HEK293 (cell line): ENCODE measurements at regions not wholly inside any gene's neighbourhood (a gene's known extent, or its start where the extent isn't known, plus 50 kb on each side); places are given as distances from the start of the nearest gene placed in this dataset.
"Not testable (repeated sequence)": the region's sequence is repeated elsewhere in the genome, so short reads cannot be mapped to it uniquely, and the experiment has no call there.

ENCODE experiments used
- CTCF ChIA-PET: fragments of 350-600 bp; formaldehyde crosslinking; extraction: SDS; loops from one replicate; lab custom pipeline; 2021; ENCODE audit warnings: antibody characterized with exemption; lab: Yijun Ruan, JAX
- POLR2A ChIA-PET: fragments of 300-600 bp; formaldehyde crosslinking; extraction: SDS; loops from one replicate; lab custom pipeline; 2020; ENCODE audit warnings: antibody characterized with exemption, inconsistent platforms; lab: Yijun Ruan, JAX
- H3K27ac ChIP-seq: fragments of 200-500 bp; sonication (Bioruptor generic); 2 replicates; pipeline ENCODE4 v1.5.1; 2014; ENCODE audit warnings: low read depth, low read length, control low read depth, inconsistent platforms; ENCODE audit errors: extremely low read depth
- H3K36me3 ChIP-seq, 2 experiments: fragments of 200-500 bp in 1 of 2; sonication (Bioruptor generic) in 1 of 2; 1 replicate in 1 of 2; 2 replicates in 1 of 2; pipeline ENCODE4 v1.5.1; 2014 to 2017; ENCODE audit warnings: inconsistent platforms in 2 of 2, low read length in 2 of 2; ENCODE audit not compliant: control insufficient read depth in 2 of 2, insufficient read depth in 1 of 2
- H3K4me1 ChIP-seq: fragments of 200-500 bp; sonication (Bioruptor generic); 2 replicates; pipeline ENCODE4 v1.5.1; 2014; ENCODE audit warnings: mild to moderate bottlenecking, low read length, inconsistent platforms; ENCODE audit not compliant: control insufficient read depth, insufficient read depth
- H3K4me3 ChIP-seq: 2 replicates; pipeline ENCODE4 v1.5.1; 2011; ENCODE audit warnings: low read depth, mild to moderate bottlenecking, control low read depth, low read length, moderate library complexity
- H3K9me3 ChIP-seq: fragments of 200-500 bp; sonication (Bioruptor generic); 2 replicates; pipeline ENCODE4 v1.5.1; 2014; ENCODE audit warnings: low read depth, low read length, inconsistent platforms; ENCODE audit not compliant: control insufficient read depth, insufficient read depth
- GFI1B ChIP-seq: fragments of 450-650 bp; formaldehyde crosslinking; IDR thresholded peaks from 2 replicates; pipeline ENCODE4 v1.5.1; 2016; ENCODE audit warnings: missing biosample characterization, missing genetic modification characterization
- KLF17 ChIP-seq: fragments of 450-650 bp; formaldehyde crosslinking; IDR thresholded peaks from 2 replicates; pipeline ENCODE4 v1.5.1; 2016; ENCODE audit warnings: missing biosample characterization, missing genetic modification characterization
- PBX3 ChIP-seq: sonication (generic); formaldehyde crosslinking; IDR thresholded peaks from 2 replicates; pipeline ENCODE4 v1.8.1; 2022; ENCODE audit warnings: mild to moderate bottlenecking, moderate library complexity, missing genetic modification reagents
- ZBTB10 ChIP-seq: fragments of 450-650 bp; formaldehyde crosslinking; IDR thresholded peaks from 2 replicates; pipeline ENCODE4 v1.5.1; 2016; ENCODE audit warnings: missing biosample characterization, missing genetic modification characterization
- ZBTB21 ChIP-seq: fragments of 450-650 bp; formaldehyde crosslinking; IDR thresholded peaks from 2 replicates; pipeline ENCODE4 v1.5.1; 2017; ENCODE audit warnings: missing biosample characterization, missing genetic modification characterization
- ZBTB49 ChIP-seq: fragments of 450-650 bp; formaldehyde crosslinking; IDR thresholded peaks from 2 replicates; pipeline ENCODE4 v1.5.1; 2016; ENCODE audit warnings: missing biosample characterization, missing genetic modification characterization, low read depth
- ZFP37 ChIP-seq: fragments of 450-650 bp; formaldehyde crosslinking; IDR thresholded peaks from 2 replicates; pipeline ENCODE4 v1.5.1; 2016; ENCODE audit warnings: missing biosample characterization, missing genetic modification characterization
- ZNF112 ChIP-seq: fragments of 450-650 bp; formaldehyde crosslinking; IDR thresholded peaks from 2 replicates; pipeline ENCODE4 v1.5.0; 2017; ENCODE audit warnings: missing biosample characterization, missing genetic modification characterization
- ZNF140 ChIP-seq: fragments of 450-650 bp; formaldehyde crosslinking; IDR thresholded peaks from 2 replicates; pipeline ENCODE4 v1.5.1; 2016; ENCODE audit warnings: missing biosample characterization, missing genetic modification characterization
- ZNF157 ChIP-seq: fragments of 450-650 bp; formaldehyde crosslinking; IDR thresholded peaks from 2 replicates; pipeline ENCODE4 v1.5.1; 2016; ENCODE audit warnings: missing biosample characterization, missing genetic modification characterization
- ZNF16 ChIP-seq: fragments of 450-650 bp; formaldehyde crosslinking; IDR thresholded peaks from 2 replicates; pipeline ENCODE4 v1.5.1; 2016; ENCODE audit warnings: low read depth, missing biosample characterization, missing genetic modification characterization
- ZNF280D ChIP-seq: fragments of 450-650 bp; formaldehyde crosslinking; IDR thresholded peaks from 2 replicates; pipeline ENCODE4 v1.5.1; 2016; ENCODE audit warnings: missing biosample characterization, missing genetic modification characterization
- ZNF324 ChIP-seq: fragments of 450-650 bp; formaldehyde crosslinking; IDR thresholded peaks from 2 replicates; pipeline ENCODE4 v1.5.1; 2016; ENCODE audit warnings: missing biosample characterization, missing genetic modification characterization
- ZNF48 ChIP-seq: fragments of 450-650 bp; formaldehyde crosslinking; IDR thresholded peaks from 2 replicates; pipeline ENCODE4 v1.5.1; 2016; ENCODE audit warnings: missing biosample characterization, missing genetic modification characterization
- ZNF510 ChIP-seq: fragments of 450-650 bp; formaldehyde crosslinking; IDR thresholded peaks from 2 replicates; pipeline ENCODE4 v1.5.1; 2018; ENCODE audit warnings: mild to moderate bottlenecking, missing genetic modification characterization, missing biosample characterization; ENCODE audit not compliant: insufficient replicate concordance
- ZNF549 ChIP-seq: fragments of 450-650 bp; IDR thresholded peaks from 2 replicates; pipeline ENCODE4 v1.5.1; 2018; ENCODE audit warnings: missing biosample characterization, missing genetic modification characterization, mild to moderate bottlenecking, inconsistent platforms, moderate library complexity
- ZSCAN18 ChIP-seq: fragments of 450-650 bp; formaldehyde crosslinking; IDR thresholded peaks from 2 replicates; pipeline ENCODE4 v1.5.1; 2016; ENCODE audit warnings: missing biosample characterization, missing genetic modification characterization

DNA sequence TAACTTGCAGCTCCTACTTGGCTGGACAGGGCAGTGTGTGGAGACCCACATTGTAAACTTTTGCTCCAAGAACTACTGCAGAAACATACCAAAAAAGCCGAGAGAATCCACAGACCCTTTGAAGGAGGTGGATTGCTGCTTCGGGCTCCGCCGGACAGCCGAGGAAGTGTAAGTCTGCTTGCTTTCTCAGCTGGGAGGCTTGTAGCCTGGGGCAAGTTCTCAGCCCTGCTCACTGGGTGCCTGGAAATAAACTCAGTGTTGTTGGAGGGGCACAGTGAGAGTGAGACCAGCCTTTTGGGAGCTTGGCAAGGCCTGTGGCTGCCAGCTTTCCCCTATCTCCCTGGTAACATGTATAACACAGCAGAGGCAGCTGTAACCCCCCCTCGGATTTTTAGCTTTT, 215.6 kb downstream of the SYK start (continued):
- no peak for TF ChIP-seq PBX3 (CRISPR knock-in tag)
- TF ChIP-seq ZNF16 (tag by site-specific recombination), result no peak

- POLR2A ChIA-PET, H3K36me3 ChIP-seq, H3K4me3 ChIP-seq, H3K4me1 ChIP-seq, H3K9me3 ChIP-seq, CTCF ChIA-PET, H3K27ac ChIP-seq: not testable (repeated sequence)
Measured at GRCh38 chr9:91019871-91020270, 218.3 kb downstream of the SYK start.

GRCh38 chr9:91021656-91022055, 220.0 kb downstream of the SYK start:
- H3K4me3 ChIP-seq, POLR2A ChIA-PET, H3K9me3 ChIP-seq, H3K36me3 ChIP-seq, H3K27ac ChIP-seq, H3K4me1 ChIP-seq: not testable (repeated sequence)
- CTCF ChIA-PET, result interaction anchor here (0.6 kb wide), 1 partner anchor 405 kb away, joined by 3 read pairs; no protein-coding TSS in a partner anchor

DNA sequence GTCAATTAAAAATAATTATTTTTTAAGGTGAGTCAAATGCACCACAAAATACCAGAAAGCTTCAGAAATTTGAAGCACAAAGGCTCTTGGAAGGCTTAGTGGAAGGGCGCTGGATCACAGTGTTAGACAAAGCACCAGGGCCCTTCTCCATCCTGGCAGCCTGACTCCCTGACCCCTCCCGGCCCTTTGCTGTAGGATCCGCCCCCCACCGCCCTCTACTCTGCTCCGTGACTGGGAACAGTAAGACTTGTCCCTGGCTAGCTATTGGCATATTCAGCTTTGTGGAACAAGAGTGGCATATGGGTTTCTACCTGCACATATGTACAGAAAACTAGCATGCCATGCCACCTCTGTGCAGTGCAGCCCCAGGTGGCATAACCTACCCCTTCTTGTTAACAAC, 222.1 kb downstream of the SYK start:
- H3K4me1 ChIP-seq, result no peaks in the 10 kb centered on the region
- TF ChIP-seq ZNF157 (tag by site-specific recombination) (no peak), ZNF549 (tag by site-specific recombination) (no peak), ZBTB49 (tag by site-specific recombination) (no peak), ZBTB21 (tag by site-specific recombination) (no peak), KLF17 (tag by site-specific recombination) (no peak), ZNF510 (tag by site-specific recombination) (no peak), ZBTB10 (no peak), ZNF48 (no peak), ZNF280D (no peak), ZFP37 (tag by site-specific recombination) (no peak), GFI1B (no peak), ZNF112 (tag by site-specific recombination) (no peak), ZSCAN18 (tag by site-specific recombination) (no peak), ZNF140 (tag by site-specific recombination) (no peak), ZNF324 (tag by site-specific recombination) (no peak)
- H3K36me3 ChIP-seq, result no peaks in the 10 kb centered on the region
- no peak overlapping the region for H3K4me3 ChIP-seq
- ChIA-PET POLR2A (interaction anchor here (0.6 kb wide), 1 partner anchor 703 kb away, joined by 3 read pairs; no protein-coding TSS in a partner anchor), CTCF (interaction anchor here (0.7 to 1.1 kb wide), 4 partner anchors 10 to 401 kb away, joined by 3 to 4 read pairs (median 3); no protein-coding TSS in a partner anchor)
- H3K27ac ChIP-seq, result no peak overlapping the region
- H3K9me3 ChIP-seq, result no peaks in the 10 kb centered on the region
